ENCODE measurements at regions not wholly inside any gene's neighbourhood (a gene's known extent, or its start where the extent isn't known, plus 50 kb on each side); places are given as distances from the start of the nearest gene placed in this dataset.

DNA sequence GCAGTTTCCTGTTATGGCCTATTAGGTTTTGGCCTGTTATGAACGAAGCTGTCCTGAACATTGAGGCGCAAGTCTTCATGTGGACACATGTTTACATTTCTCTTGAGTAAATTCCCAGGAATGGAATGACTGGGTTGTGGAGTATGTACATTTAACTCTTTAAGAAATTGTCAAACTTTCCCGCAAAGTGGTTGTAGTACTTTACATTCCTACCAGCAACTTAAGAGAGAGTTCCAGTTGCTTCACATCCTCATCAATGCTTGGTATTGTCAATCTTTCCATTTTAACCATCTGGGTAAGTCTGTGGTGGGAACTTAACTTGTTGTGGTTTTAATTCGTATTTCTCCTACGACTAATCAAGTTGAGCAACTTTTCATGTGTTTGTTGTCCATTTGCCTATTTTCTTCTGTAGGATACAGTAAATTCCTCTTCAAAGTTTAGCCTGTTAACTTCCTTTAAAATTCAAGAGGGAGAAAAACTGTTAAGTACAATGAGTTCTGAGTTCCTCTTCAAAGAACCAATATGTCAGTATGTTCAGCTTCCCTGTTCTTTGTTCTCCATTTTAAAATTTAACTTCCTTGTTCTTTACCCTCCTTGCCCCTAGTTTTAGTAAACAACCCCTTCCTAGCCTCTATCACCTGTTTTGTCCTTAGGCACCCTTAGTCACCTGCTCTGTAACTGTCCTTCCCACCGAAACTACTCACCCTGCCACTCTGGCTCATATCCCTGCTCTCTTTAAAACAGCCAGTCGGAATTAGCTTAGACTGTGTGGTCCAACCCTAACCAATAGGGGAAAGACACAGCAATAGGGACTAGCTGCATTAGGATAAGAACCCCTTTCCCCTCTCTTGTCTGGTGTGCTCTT lies 74.0 kb downstream of the FAM241B start:
- H3K4me3 ChIP-seq: no peak overlapping the region
- H3K27me3 ChIP-seq: no peaks in the 10 kb centered on the region
- no peaks in the 10 kb centered on the region for H3K4me1 ChIP-seq (replicated peaks in 1 of 2)
- intact Hi-C loops (cut with DNase I): no loop called here
- TF ChIP-seq POLR2A (IDR thresholded peaks at IDR 0.05): no peak
- TF ChIP-seq, protein P1, sequence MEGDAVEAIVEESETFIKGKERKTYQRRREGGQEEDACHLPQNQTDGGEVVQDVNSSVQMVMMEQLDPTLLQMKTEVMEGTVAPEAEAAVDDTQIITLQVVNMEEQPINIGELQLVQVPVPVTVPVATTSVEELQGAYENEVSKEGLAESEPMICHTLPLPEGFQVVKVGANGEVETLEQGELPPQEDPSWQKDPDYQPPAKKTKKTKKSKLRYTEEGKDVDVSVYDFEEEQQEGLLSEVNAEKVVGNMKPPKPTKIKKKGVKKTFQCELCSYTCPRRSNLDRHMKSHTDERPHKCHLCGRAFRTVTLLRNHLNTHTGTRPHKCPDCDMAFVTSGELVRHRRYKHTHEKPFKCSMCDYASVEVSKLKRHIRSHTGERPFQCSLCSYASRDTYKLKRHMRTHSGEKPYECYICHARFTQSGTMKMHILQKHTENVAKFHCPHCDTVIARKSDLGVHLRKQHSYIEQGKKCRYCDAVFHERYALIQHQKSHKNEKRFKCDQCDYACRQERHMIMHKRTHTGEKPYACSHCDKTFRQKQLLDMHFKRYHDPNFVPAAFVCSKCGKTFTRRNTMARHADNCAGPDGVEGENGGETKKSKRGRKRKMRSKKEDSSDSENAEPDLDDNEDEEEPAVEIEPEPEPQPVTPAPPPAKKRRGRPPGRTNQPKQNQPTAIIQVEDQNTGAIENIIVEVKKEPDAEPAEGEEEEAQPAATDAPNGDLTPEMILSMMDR (IDR thresholded peaks at IDR 0.05): no peak
- no peak for DNase-seq
- no peak overlapping the region for H3K27ac ChIP-seq
- WGBS, 4 donors: 69 to 73% (median 70%) methylated on average over 7 of the region's 7 CpGs
- no peaks in the 10 kb centered on the region for H3K36me3 ChIP-seq (replicated peaks in 1 of 2)
- no peaks in the 10 kb centered on the region for H3K9me3 ChIP-seq (replicated peaks in 1 of 3)

DNA sequence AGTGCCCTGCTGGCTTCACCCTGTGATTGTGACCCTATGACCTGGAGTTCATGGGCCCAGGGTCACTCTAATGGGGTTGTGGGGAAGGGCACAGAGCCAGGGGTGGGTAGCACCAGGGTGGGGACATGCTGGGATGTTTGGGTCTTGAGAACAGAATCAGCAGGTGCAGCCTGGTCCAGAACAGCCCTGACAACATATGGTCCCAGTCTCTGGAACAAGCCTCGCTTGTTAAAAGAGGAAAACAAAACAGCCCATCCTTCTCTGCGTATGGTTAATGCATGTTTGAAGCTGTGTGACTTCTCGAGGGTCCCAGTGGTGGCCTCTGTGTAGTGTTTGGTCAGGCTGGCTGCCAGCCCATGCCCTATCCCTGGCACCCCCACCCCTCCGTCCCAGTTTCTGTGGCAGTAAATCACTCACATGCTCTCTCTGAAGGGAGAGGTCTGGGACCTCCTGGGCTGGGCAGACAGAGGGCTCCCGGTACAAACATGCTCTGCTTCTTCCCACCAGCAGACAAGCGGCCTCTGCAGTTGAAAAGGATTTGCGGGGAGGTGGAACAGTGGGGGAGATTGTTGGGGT lies 79.4 kb downstream of the FAM241B start:
- Histone ChIP-seq H3K4me3 (no peak overlapping the region), H3K36me3 (replicated peaks in 1 of 2) (no peaks in the 10 kb centered on the region), H3K27ac (no peak overlapping the region), H3K9me3 (replicated peaks in 1 of 3) (no peaks in the 10 kb centered on the region), H3K4me1 (replicated peaks in 1 of 2) (no peaks in the 10 kb centered on the region), H3K27me3 (peaks cover 3% of the 10 kb centered on the region)
- 69 to 82% (median 78%) methylated on average over 7 of the region's 7 CpGs for WGBS, 4 donors
- intact Hi-C loops (cut with DNase I): no loop called here
- no peak for DNase-seq
- TF ChIP-seq POLR2A (IDR thresholded peaks at IDR 0.05): no peak
- TF ChIP-seq, protein P1 (IDR thresholded peaks at IDR 0.05): no peak

DNA sequence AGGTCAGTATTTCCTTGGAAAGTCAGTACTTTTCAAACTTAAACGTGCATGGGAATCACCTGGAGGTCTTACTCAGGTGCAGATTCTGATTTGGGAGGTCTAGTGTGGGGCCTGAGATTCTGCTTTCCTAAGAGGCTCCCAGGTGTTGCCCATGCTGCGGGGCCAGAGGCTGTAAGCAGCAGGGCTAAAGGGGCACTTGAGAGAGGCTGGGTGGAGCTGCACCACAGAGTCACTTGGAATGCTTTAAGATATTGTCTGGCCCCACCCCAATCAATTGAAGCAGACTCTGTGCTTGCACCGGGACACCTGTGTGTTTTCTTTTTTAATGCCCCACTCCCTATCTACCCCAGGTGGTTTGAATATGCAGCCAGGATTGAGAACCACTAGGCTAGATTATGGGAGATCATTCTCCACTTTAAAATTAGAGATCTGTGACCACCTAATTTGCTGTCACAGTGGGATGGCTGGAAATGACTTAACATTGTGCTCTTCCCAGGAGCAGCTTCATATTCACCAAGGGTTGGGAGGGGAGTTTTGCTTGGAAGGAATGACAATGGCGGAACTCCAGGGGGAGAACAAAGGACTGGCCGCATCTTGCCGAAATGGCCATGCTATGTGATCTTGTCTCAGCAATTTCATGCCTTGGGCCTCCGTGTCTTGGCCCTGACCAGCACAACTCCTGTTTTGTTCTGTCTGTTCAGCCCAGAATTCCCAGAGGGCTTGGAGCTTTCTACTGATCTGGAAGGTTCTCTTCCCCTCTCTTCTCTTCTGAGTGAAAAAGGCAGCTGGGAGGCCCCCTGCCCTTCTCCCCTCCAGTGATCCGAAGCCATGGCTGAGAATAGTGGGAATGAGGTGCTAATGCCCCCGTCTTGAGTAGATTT lies 80.2 kb downstream of the FAM241B start:
- no peaks in the 10 kb centered on the region for H3K36me3 ChIP-seq (replicated peaks in 1 of 2)
- WGBS, 4 donors: 80 to 89% (median 85%) methylated on average over 8 to 9 of the region's 9 CpGs
- TF ChIP-seq, protein P1 (IDR thresholded peaks at IDR 0.05): no peak
- no peak for TF ChIP-seq POLR2A (IDR thresholded peaks at IDR 0.05)
- H3K4me1 ChIP-seq (replicated peaks in 1 of 2): no peaks in the 10 kb centered on the region
- H3K27me3 ChIP-seq: peaks cover 3% of the 10 kb centered on the region
- H3K4me3 ChIP-seq: no peak overlapping the region
- no peaks in the 10 kb centered on the region for H3K9me3 ChIP-seq (replicated peaks in 1 of 3)
- H3K27ac ChIP-seq: no peak overlapping the region
- DNase-seq: no peak
- intact Hi-C loops (cut with DNase I): loop anchor here in 1 of 2 donors (10.0 kb wide), 1 partner anchor 65 kb away; no protein-coding TSS in a partner anchor

DNA sequence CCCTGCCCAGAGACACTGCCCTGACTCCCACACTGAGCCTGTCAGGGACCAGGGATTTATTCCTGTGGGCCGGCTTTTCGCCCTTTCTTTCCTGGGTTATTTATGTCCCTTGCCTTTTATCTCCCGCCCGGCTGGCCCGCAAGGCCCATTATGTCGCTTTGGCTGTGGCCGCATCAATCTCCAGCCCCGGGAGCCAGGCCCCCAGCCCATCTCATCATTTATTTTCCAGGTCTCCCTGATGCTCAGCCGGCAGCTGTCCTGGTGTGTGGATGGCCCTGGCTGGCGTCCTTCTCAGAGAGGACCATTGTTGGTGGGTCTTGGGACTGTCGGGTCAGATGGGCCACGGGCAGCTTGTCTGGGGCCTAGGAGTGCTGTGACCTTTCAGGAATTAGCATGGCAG lies 82.3 kb downstream of the FAM241B start:
- Histone ChIP-seq H3K27ac (no peak overlapping the region), H3K9me3 (replicated peaks in 1 of 3) (no peaks in the 10 kb centered on the region), H3K4me1 (replicated peaks in 1 of 2) (no peaks in the 10 kb centered on the region), H3K27me3 (peaks cover 3% of the 10 kb centered on the region), H3K4me3 (no peak overlapping the region), H3K36me3 (replicated peaks in 1 of 2) (no peaks in the 10 kb centered on the region)
- intact Hi-C loops (cut with DNase I): loop anchor here in 1 of 2 donors (10.0 kb wide), 1 partner anchor 68 kb away; no protein-coding TSS in a partner anchor
- WGBS, 4 donors: 62 to 67% (median 67%) methylated on average over 8 to 12 of the region's 12 CpGs
- no peak for TF ChIP-seq POLR2A (IDR thresholded peaks at IDR 0.05)
- no peak for DNase-seq
